Activated T-helper 1 cell treated with anti-CD3 and anti-CD28 coated beads, Interleukin-12 subunit alpha, Interleukin-12 subunit beta, Interleukin-2, Interleukin-4 antibody, amounts not matched to agents 30 ng/mL and 10 ng/mL and 1 ng/mL, durations not matched to agents 14 hours and 24 hours and 36 hours (primary cell): ENCODE measurements at regions not wholly inside any gene's neighbourhood (a gene's known extent, or its start where the extent isn't known, plus 50 kb on each side); places are given as distances from the start of the nearest gene placed in this dataset.

Experiments used
- DNase-seq: peaks from one replicate; pipeline ENCODE4 v3.0.0; 2021; ENCODE audit warnings: low spot score
- H3K27ac Mint-ChIP-seq: one replicate; pipeline ENCODE4 v1.8.0; 2021; ENCODE audit warnings: mild to moderate bottlenecking, mixed read lengths
- H3K27me3 Mint-ChIP-seq: one replicate; pipeline ENCODE4 v1.8.0; 2022; ENCODE audit warnings: mild to moderate bottlenecking, moderate library complexity, mixed read lengths; ENCODE audit not compliant: insufficient read depth
- H3K36me3 Mint-ChIP-seq: one replicate; pipeline ENCODE4 v1.8.0; 2021; ENCODE audit warnings: low read depth, mixed read lengths
- H3K4me1 Mint-ChIP-seq: one replicate; pipeline ENCODE4 v1.8.0; 2021; ENCODE audit warnings: low read depth, mixed read lengths
- H3K4me3 Mint-ChIP-seq: one replicate; pipeline ENCODE4 v1.8.0; 2021; ENCODE audit warnings: mild to moderate bottlenecking, moderate library complexity, mixed read lengths
- H3K9me3 Mint-ChIP-seq: one replicate; pipeline ENCODE4 v1.8.0; 2021; ENCODE audit warnings: mixed read lengths
- intact Hi-C: fragments of 100-400 bp; cut with micrococcal nuclease; formaldehyde crosslinking; loops from one replicate; pipeline ENCODE4 v1.15.1; 2024

- DNase-seq, result no peak
- Mint-ChIP-seq H3K9me3 (no peaks in the 10 kb centered on the region), H3K4me3 (peak overlapping the region; percentile 60), H3K27me3 (peaks cover 61% of the 10 kb centered on the region), H3K4me1 (peaks cover 10% of the 10 kb centered on the region), H3K27ac (no peak overlapping the region), H3K36me3 (no peaks in the 10 kb centered on the region)
- intact Hi-C loops, result loop anchor here (10.0 kb wide), 1 partner anchor 1660 kb away; the partner anchor contains the start of gene SHOX2
Measured at GRCh38 chr3:159765030-159765859, 223.4 kb upstream of the IL12A start.

DNA sequence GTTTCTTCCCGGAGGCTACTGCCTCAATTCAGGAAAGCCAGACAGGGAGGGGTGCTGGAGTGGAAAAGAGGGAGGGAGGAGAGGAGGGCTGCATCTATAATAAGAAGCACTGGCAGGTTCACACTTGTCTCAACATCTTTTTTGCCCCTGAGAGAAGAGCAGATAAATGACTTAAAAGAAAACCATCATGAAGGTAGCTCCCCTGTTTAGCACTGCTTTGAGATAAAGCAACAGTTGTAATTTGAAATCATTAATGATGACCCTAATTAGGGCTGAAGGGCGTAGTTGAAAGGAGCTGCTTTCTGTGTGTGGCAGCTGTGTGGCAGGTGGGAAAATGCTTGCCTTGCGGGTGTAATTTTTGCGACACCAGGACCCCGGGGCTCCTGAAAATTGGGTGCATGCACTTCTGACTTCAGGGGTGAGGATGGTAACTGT lies 222.8 kb upstream of the IL12A start:
- Mint-ChIP-seq H3K27me3 (peaks cover 66% of the 10 kb centered on the region), H3K4me3 (peak overlapping the region; percentile 60), H3K27ac (no peak overlapping the region), H3K9me3 (no peaks in the 10 kb centered on the region), H3K4me1 (peaks cover 10% of the 10 kb centered on the region), H3K36me3 (no peaks in the 10 kb centered on the region)
- DNase-seq, result no peak
- intact Hi-C loops, result loop anchor here (10.0 kb wide), 1 partner anchor 1661 kb away; the partner anchor contains the start of gene SHOX2

DNA sequence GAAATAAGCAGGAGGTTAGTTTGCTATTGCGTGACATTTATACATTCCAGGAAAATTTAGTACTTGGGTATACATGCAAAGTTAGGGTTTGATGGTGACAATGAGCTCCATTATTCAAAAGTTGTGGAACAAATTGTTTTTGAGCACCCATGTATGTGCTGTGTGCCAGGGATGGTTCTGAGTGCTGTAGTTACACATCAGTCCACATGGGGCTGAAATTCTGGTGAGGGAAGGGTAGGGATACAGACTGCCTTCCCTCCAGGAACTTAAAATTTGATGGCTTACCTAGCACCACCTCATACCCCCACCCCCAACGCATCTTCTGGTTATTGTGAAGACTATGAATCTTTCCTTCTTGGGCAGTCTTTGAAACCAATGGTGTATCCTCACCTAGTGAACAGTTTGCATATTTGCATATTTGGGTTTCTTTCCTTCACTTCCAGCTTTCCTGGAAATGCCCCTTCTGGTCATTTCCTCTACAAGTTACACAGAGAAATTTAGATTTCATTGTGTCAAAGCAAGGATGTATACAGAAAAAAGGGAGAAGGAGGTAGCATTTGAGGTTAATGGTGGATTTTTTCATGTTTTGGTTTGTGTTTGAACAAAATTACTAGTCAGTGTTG lies 222.0 kb upstream of the IL12A start:
- Mint-ChIP-seq H3K4me1 (peaks cover 10% of the 10 kb centered on the region), H3K9me3 (no peaks in the 10 kb centered on the region), H3K27me3 (peaks cover 61% of the 10 kb centered on the region), H3K27ac (no peak overlapping the region), H3K4me3 (no peak overlapping the region), H3K36me3 (no peaks in the 10 kb centered on the region)
- intact Hi-C loops, result loop anchor here (10.0 kb wide), 1 partner anchor 1662 kb away; the partner anchor contains the start of gene SHOX2
- no peak for DNase-seq

GRCh38 chr3:159770998-159771397 lies 217.6 kb upstream of the IL12A start:
- no peak for DNase-seq
- peaks cover under 1% of the 10 kb centered on the region for H3K4me1 Mint-ChIP-seq
- no peak overlapping the region for H3K27ac Mint-ChIP-seq
- H3K4me3 Mint-ChIP-seq, result no peak overlapping the region
- intact Hi-C loops, result no loop called here
- H3K36me3 Mint-ChIP-seq, result no peaks in the 10 kb centered on the region
- peaks cover 34% of the 10 kb centered on the region for H3K27me3 Mint-ChIP-seq
- H3K9me3 Mint-ChIP-seq, result no peaks in the 10 kb centered on the region

GRCh38 chr3:159771865-159772611 lies 216.6 kb upstream of the IL12A start:
- H3K27ac Mint-ChIP-seq, result no peak overlapping the region
- H3K27me3 Mint-ChIP-seq, result peaks cover 23% of the 10 kb centered on the region
- no peaks in the 10 kb centered on the region for H3K4me1 Mint-ChIP-seq
- H3K4me3 Mint-ChIP-seq, result no peak overlapping the region
- no peaks in the 10 kb centered on the region for H3K9me3 Mint-ChIP-seq
- no peak for DNase-seq
- no peaks in the 10 kb centered on the region for H3K36me3 Mint-ChIP-seq
- intact Hi-C loops, result no loop called here

DNA sequence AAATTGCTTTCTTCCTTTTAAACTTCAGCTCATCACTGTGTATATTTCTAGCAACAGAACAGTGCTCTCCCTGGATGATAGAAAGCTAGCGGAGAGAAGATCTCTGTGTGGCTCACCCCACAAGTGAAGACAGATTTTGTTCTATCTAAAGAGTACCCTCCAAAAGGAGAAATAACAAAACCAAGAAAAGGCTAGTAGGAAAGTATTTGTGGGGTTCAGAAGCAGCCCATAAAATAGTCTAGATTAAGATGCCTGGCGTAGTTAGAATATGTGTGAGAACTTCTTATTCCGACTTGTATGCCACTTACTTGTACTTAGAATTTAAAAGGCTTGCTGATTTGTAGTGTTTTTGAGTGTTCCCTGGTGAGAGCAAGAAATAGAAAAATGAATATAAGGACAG lies 214.9 kb upstream of the IL12A start:
- H3K36me3 Mint-ChIP-seq, result no peaks in the 10 kb centered on the region
- no peak overlapping the region for H3K27ac Mint-ChIP-seq
- intact Hi-C loops, result no loop called here
- DNase-seq, result no peak
- H3K27me3 Mint-ChIP-seq, result peaks cover 10% of the 10 kb centered on the region
- H3K9me3 Mint-ChIP-seq, result no peaks in the 10 kb centered on the region
- H3K4me1 Mint-ChIP-seq, result no peaks in the 10 kb centered on the region
- H3K4me3 Mint-ChIP-seq, result no peak overlapping the region

DNA sequence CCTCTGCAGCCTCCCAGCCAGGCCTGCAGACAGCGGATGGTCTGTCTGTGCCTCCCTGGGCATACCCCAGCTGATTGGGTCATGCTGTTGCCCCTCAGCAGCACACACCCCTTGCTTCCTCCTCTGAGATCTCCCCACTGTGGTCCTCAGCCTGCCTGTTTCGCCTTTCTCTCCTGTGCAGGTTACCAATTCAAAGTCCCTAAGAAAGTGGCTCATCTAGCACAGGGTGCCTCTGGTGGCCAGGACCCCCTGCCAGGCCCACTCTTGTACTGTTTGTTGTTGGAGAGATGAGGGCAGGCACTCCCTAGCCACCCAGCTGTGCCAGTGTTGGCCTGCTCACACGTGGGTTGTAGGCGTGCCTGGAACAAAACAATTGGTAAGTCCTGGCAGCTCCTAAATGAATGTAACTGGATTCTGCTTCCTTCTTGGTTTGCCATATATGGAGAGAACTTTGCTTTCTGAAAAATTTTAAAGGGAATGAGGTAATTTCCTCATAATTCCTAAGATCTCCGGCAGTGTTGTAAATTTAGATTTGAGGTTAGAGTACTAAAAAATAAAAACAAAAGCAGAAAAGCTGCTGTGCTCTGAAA lies 213.2 kb upstream of the IL12A start:
- intact Hi-C loops, result no loop called here
- Mint-ChIP-seq H3K4me3 (no peak overlapping the region), H3K27ac (no peak overlapping the region), H3K27me3 (peaks cover 7% of the 10 kb centered on the region), H3K9me3 (no peaks in the 10 kb centered on the region), H3K36me3 (no peaks in the 10 kb centered on the region), H3K4me1 (no peaks in the 10 kb centered on the region)
- no peak for DNase-seq

GRCh38 chr3:159776779-159777178 lies 211.9 kb upstream of the IL12A start:
- no peak overlapping the region for H3K27ac Mint-ChIP-seq
- intact Hi-C loops, result no loop called here
- DNase-seq, result no peak
- H3K36me3 Mint-ChIP-seq, result no peaks in the 10 kb centered on the region
- H3K27me3 Mint-ChIP-seq, result peaks cover 6% of the 10 kb centered on the region
- no peaks in the 10 kb centered on the region for H3K9me3 Mint-ChIP-seq
- H3K4me1 Mint-ChIP-seq, result no peaks in the 10 kb centered on the region
- no peak overlapping the region for H3K4me3 Mint-ChIP-seq

- peaks cover 3% of the 10 kb centered on the region for H3K27me3 Mint-ChIP-seq
- H3K4me3 Mint-ChIP-seq, result no peak overlapping the region
- intact Hi-C loops, result no loop called here
- no peaks in the 10 kb centered on the region for H3K4me1 Mint-ChIP-seq
- H3K27ac Mint-ChIP-seq, result no peak overlapping the region
- H3K36me3 Mint-ChIP-seq, result no peaks in the 10 kb centered on the region
- no peaks in the 10 kb centered on the region for H3K9me3 Mint-ChIP-seq
- no peak for DNase-seq
Measured at GRCh38 chr3:159779883-159780282, 208.8 kb upstream of the IL12A start.

DNA sequence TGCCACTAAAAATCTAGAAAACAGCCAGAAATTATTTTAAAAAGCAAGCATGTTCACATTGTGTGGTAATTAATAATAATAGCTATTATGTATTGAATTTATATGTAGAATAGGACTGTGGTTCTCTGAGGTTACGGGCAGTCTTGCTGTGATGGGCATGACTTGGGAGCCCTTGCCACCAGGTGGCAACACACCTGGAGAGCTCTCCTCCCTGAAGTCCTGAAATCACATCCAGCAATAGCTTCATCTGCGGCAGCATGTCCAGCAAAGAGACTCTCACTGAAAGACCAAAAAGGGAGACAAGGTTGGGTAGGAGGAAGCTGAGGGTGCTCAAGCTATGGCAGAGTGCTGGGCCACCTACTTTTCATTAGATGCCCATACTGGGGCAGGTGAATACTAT lies 206.8 kb upstream of the IL12A start:
- H3K4me3 Mint-ChIP-seq, result no peak overlapping the region
- no peak overlapping the region for H3K27ac Mint-ChIP-seq
- intact Hi-C loops, result no loop called here
- no peaks in the 10 kb centered on the region for H3K4me1 Mint-ChIP-seq
- H3K9me3 Mint-ChIP-seq, result no peaks in the 10 kb centered on the region
- no peaks in the 10 kb centered on the region for H3K36me3 Mint-ChIP-seq
- peaks cover 6% of the 10 kb centered on the region for H3K27me3 Mint-ChIP-seq
- DNase-seq, result no peak

- Mint-ChIP-seq H3K36me3 (no peaks in the 10 kb centered on the region), H3K27ac (no peak overlapping the region), H3K4me1 (no peaks in the 10 kb centered on the region), H3K4me3 (no peak overlapping the region), H3K27me3 (peaks cover 6% of the 10 kb centered on the region), H3K9me3 (no peaks in the 10 kb centered on the region)
- DNase-seq, result no peak
- intact Hi-C loops, result no loop called here
Measured at GRCh38 chr3:159782724-159783421, 205.8 kb upstream of the IL12A start.
